Pancreas (tissue), 10 donors: ENCODE measurements at regions not wholly inside any gene's neighbourhood (a gene's known extent, or its start where the extent isn't known, plus 50 kb on each side); places are given as distances from the start of the nearest gene placed in this dataset.

ENCODE experiments used
- ATAC-seq, 4 donors: fragments of 200-7000 bp; cut with Tn5 transposase; one replicate each; pipeline versions ENCODE4 v1.8.0 to v1.9.1; 2020; ENCODE audit warnings: mild to moderate bottlenecking in 4 of 4, moderate library complexity in 4 of 4
- DNase-seq, 6 donors: peaks; one replicate each; pipeline ENCODE4 v3.0.0-alpha.2; 2020
- FAIRE-seq: peaks from 2 replicates; lab custom pipeline; 2012; peaks lifted over from hg19 to GRCh38; lab: Jason Lieb, UNC
- H3K27ac ChIP-seq, 4 donors: fragments of 200-600 bp; sonication (generic); 1 replicate in 3 of 4; 2 replicates in 1 of 4; pipeline versions ENCODE4 v1.5.0 to v1.8.0; 2020
- H3K27me3 ChIP-seq, 4 donors: fragments of 200-600 bp; one replicate each; pipeline ENCODE4 v1.8.0; 2021
- H3K36me3 ChIP-seq, 3 donors: fragments of 200-600 bp; sonication (generic) in 1 of 3; one replicate each; pipeline versions ENCODE4 v1.5.0 to v1.8.0; 2020 to 2021
- H3K4me1 ChIP-seq, 3 donors: fragments of 200-600 bp; one replicate each; pipeline ENCODE4 v1.8.0; 2021
- H3K4me3 ChIP-seq, 4 donors: fragments of 200-600 bp; sonication (generic) in 2 of 4; one replicate each; pipeline versions ENCODE4 v1.5.0 to v1.8.0; 2020 to 2021
- H3K9me3 ChIP-seq, 4 donors: fragments of 200-600 bp; one replicate each; pipeline ENCODE4 v1.8.0; 2021
- CTCF ChIP-seq, 4 donors: fragments of 200-600 bp; sonication (generic) in 3 of 4; IDR thresholded peaks; one replicate each; pipeline versions ENCODE4 v1.5.0 to v1.8.0; 2021; ENCODE audit warnings: antibody characterized with exemption in 4 of 4
- WGBS, 2 donors: extraction: QIAGEN DNeasy Blood & Tissue Kit; methylation state at CpG; one replicate each; pipeline ENCODE4 v1.1.7; 2013; 5-methylcytosine and 5-hydroxymethylcytosine counted together
- intact Hi-C, 3 donors: fragments of 100-400 bp; cut with DNase I; formaldehyde crosslinking; loops; one replicate each; pipeline versions ENCODE4 v1.11.1 to v1.14.2; 2022
- donor health status: healthy with polysubstance abuse.
- donor health status: DM: no; HTN: no; CAD: no; lungs with moderate emphysema.
- donor health status: DM: no; HTN: no; CAD: no.
- donor health status: control.
- donor health status: control.
- donor health status: Bipolar disorder and iron deficiency.
- donor health status: DM: yes; HTN: yes; CAD: no.
- donor health status: DM: no; HTN: no; CAD: no.
- donor health status: DM: no; HTN: no; CAD: no.
- donor health status: DM: yes; HTN: yes; CAD: no.

DNA sequence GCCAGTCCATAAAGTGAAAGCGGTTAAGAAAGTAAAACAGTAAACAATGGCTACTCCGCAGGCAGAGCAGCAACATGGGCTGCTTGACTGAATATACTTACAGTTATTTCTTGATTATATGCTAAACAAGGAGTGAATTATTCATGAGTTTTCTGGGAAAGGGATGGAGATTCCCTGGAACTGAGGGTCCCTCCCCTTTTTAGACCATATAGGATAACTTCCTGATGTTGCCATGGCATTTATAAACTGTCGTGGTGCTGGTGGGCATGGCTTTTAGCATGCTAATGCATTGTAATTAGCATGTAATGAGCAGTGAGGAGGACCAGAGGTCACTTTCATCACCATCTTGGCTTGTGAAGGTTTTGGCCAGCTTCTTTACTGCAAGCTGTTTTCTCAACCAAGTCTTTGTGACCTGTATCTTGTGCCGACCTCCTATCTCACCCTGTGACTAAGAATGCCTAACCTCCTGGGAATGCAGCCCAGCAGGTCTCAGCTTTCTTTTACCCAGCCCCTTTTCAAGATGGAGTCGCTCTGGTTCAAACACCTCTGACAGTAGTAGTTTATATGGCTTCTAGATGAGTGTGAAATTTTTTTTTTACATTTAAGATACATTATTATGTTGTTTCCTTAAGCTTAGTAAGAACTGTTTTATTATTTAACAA lies 514.8 kb upstream of the TENM3 start:
- no peaks in the 10 kb centered on the region for H3K4me1 ChIP-seq
- H3K9me3 ChIP-seq, result no peaks in the 10 kb centered on the region
- H3K4me3 ChIP-seq, result no peak overlapping the region
- WGBS, 2 donors, result 46 to 57% methylated on average over 5 of the region's 5 CpGs
- TF ChIP-seq CTCF (IDR thresholded peaks at IDR 0.05), result no peak
- H3K27me3 ChIP-seq, result no peaks in the 10 kb centered on the region
- intact Hi-C loops, result no loop called here
- H3K36me3 ChIP-seq, result no peaks in the 10 kb centered on the region
- no peak for DNase-seq
- no peak for ATAC-seq
- no peak for FAIRE-seq
- H3K27ac ChIP-seq, result no peak overlapping the region

DNA sequence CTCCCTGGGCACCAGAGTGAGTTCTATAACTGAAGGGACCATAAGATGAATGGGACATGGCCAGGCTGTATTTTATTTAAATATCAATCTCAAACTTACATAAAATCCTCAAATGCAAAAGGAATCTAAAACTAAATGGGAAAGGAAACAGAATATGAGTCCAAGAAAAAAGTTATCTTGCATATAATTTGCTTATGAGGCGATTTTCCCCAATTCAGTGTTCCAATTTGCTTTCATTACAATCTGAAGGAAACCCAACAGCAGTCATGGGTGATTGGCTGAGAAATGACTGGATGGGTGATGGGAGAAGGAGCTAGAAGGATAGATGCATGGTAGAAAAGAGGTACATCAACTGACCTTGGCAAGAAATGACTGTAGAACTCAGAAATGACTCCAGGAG lies 511.3 kb upstream of the TENM3 start:
- no peak overlapping the region for H3K4me3 ChIP-seq
- DNase-seq (no peak), FAIRE-seq (no peak), ATAC-seq (no peak)
- WGBS, 2 donors, result 60 to 82% methylated on average over 1 of the region's 1 CpG
- intact Hi-C loops, result no loop called here
- no peak overlapping the region for H3K27ac ChIP-seq
- H3K9me3 ChIP-seq, result no peaks in the 10 kb centered on the region
- TF ChIP-seq CTCF (IDR thresholded peaks at IDR 0.05), result no peak
- H3K4me1 ChIP-seq, result no peaks in the 10 kb centered on the region
- peaks cover 0 to 4% (median 0%) of the 10 kb centered on the region in 4 donors for H3K27me3 ChIP-seq
- no peaks in the 10 kb centered on the region for H3K36me3 ChIP-seq

DNA sequence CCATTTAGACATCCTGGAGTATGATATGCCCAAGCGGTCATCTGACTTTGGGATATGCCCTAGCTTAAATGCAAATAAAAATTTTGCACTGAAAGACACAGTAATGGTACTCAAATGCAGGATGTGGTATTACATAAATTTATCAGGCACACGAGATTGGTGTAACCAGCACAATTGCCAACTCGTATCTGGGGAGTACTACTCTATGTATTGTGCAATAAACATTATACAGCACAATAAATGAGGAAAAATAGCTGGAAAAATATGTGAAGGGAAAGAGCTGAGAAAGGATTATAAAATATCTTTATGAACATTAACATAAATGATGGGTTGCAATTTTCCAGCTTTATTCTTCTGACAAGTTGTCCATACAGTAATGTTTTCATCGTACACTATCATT lies 505.5 kb upstream of the TENM3 start:
- DNase-seq (no peak), FAIRE-seq (no peak), ATAC-seq (no peak)
- Histone ChIP-seq H3K9me3 (no peaks in the 10 kb centered on the region), H3K27ac (no peak overlapping the region), H3K4me1 (no peaks in the 10 kb centered on the region), H3K4me3 (no peak overlapping the region), H3K36me3 (no peaks in the 10 kb centered on the region), H3K27me3 (peaks cover 0 to 4% (median 0%) of the 10 kb centered on the region in 4 donors)
- intact Hi-C loops, result no loop called here
- TF ChIP-seq CTCF (IDR thresholded peaks at IDR 0.05), result no peak
- 59 to 71% methylated on average over 4 of the region's 4 CpGs for WGBS, 2 donors

GRCh38 chr4:181739031-181739430 lies 504.2 kb upstream of the TENM3 start:
- Histone ChIP-seq H3K27ac (no peak overlapping the region), H3K36me3 (no peaks in the 10 kb centered on the region), H3K4me3 (no peak overlapping the region), H3K27me3 (peaks cover 0 to 4% (median 0%) of the 10 kb centered on the region in 4 donors), H3K4me1 (no peaks in the 10 kb centered on the region), H3K9me3 (no peaks in the 10 kb centered on the region)
- no peak for TF ChIP-seq CTCF (IDR thresholded peaks at IDR 0.05)
- FAIRE-seq (no peak), DNase-seq (no peak), ATAC-seq (no peak)
- WGBS, 2 donors, result 35 to 42% methylated on average over 6 of the region's 6 CpGs
- intact Hi-C loops, result no loop called here

DNA sequence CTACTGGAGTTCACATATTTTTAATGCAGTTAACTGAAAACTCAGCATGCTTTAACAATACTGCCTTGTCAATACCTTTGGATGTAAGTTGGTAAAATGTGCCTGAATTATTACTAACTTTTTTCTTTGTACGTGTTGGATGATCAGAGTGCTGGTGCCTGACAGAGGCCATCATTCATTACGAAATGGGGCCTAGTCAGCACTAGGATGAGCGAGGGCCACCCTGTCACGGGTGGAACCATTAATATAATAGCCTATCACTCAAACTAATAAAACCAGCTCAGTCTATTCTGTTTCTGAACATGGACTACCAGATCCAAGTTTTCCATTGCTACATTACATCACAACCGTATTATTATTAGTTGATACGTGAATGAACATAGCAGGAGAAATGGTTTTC lies 501.7 kb upstream of the TENM3 start:
- no peak overlapping the region for H3K27ac ChIP-seq
- no peak for DNase-seq
- intact Hi-C loops, result no loop called here
- 69 to 87% methylated on average over 6 of the region's 6 CpGs for WGBS, 2 donors
- H3K4me3 ChIP-seq, result no peak overlapping the region
- H3K4me1 ChIP-seq, result no peaks in the 10 kb centered on the region
- H3K36me3 ChIP-seq, result no peaks in the 10 kb centered on the region
- FAIRE-seq, result no peak
- no peak for ATAC-seq
- H3K9me3 ChIP-seq, result no peaks in the 10 kb centered on the region
- no peak for TF ChIP-seq CTCF (IDR thresholded peaks at IDR 0.05)
- H3K27me3 ChIP-seq, result no peaks in the 10 kb centered on the region
